Right kidney (tissue), 1 donor: ENCODE measurements at regions not wholly inside any gene's neighbourhood (a gene's known extent, or its start where the extent isn't known, plus 50 kb on each side); places are given as distances from the start of the nearest gene placed in this dataset.

Source experiments
- DNase-seq: peaks from one replicate; pipeline ENCODE4 v3.0.0-alpha.2; 2016

- DNase-seq: no peak
These were observed 1251.3 kb upstream of the CRIM1 start for GRCh38 chr2:35104309-35104708.

- DNase-seq: no peak
These were observed 1256.2 kb upstream of the CRIM1 start for GRCh38 chr2:35099342-35099741.

- DNase-seq: no peak
These were observed 1273.5 kb upstream of the CRIM1 start for GRCh38 chr2:35082072-35082471.

- DNase-seq: no peak
These were observed 1274.0 kb upstream of the CRIM1 start for GRCh38 chr2:35081622-35082015.

- no peak for DNase-seq
These were observed 1274.5 kb upstream of the CRIM1 start for GRCh38 chr2:35081001-35081621.

- DNase-seq: no peak
These were observed 1275.2 kb upstream of the CRIM1 start for GRCh38 chr2:35080231-35080910.

GRCh38 chr2:35067420-35067819 is 1288.2 kb upstream of the CRIM1 start:
- no peak for DNase-seq

GRCh38 chr2:35063836-35064235 is 1291.7 kb upstream of the CRIM1 start:
- DNase-seq: no peak

- no peak for DNase-seq
These were observed 1319.7 kb upstream of the CRIM1 start for GRCh38 chr2:35035883-35036282.

GRCh38 chr2:35033748-35034147 is 1321.8 kb upstream of the CRIM1 start:
- DNase-seq: no peak

- no peak for DNase-seq
These were observed 1332.0 kb upstream of the CRIM1 start for GRCh38 chr2:35023545-35023944.

- no peak for DNase-seq
These were observed 1355.1 kb upstream of the CRIM1 start for GRCh38 chr2:35000453-35000852.

- DNase-seq: no peak
These were observed 1356.8 kb upstream of the CRIM1 start for GRCh38 chr2:34998741-34999140.

GRCh38 chr2:34997779-34998178 is 1357.8 kb upstream of the CRIM1 start:
- DNase-seq: no peak

- no peak for DNase-seq
These were observed 1360.4 kb upstream of the CRIM1 start for GRCh38 chr2:34995196-34995595.

GRCh38 chr2:34991508-34992274 is 1363.9 kb upstream of the CRIM1 start:
- no peak for DNase-seq

- no peak for DNase-seq
These were observed 1370.1 kb upstream of the CRIM1 start for GRCh38 chr2:34985474-34985873.

GRCh38 chr2:34980689-34981088 is 1374.9 kb upstream of the CRIM1 start:
- no peak for DNase-seq

GRCh38 chr2:34979148-34979547 is 1376.4 kb upstream of the CRIM1 start:
- peak; percentile 16 for DNase-seq

- no peak for DNase-seq
These were observed 1362.7 kb upstream of the FAM98A start for GRCh38 chr2:34961822-34962221.

GRCh38 chr2:34954758-34955157 is 1355.7 kb upstream of the FAM98A start:
- DNase-seq: no peak

- no peak for DNase-seq
These were observed 1351.7 kb upstream of the FAM98A start for GRCh38 chr2:34950797-34951196.

- no peak for DNase-seq
These were observed 1350.2 kb upstream of the FAM98A start for GRCh38 chr2:34949316-34949715.

- DNase-seq: no peak
These were observed 1337.0 kb upstream of the FAM98A start for GRCh38 chr2:34936089-34936488.
